Upper lobe of left lung (tissue), 6 donors: ENCODE measurements at regions not wholly inside any gene's neighbourhood (a gene's known extent, or its start where the extent isn't known, plus 50 kb on each side); places are given as distances from the start of the nearest gene placed in this dataset.

Source experiments
- ATAC-seq, 2 donors: fragments of 200-7000 bp; cut with Tn5 transposase; one replicate each; pipeline ENCODE4 v1.9.1; 2022; ENCODE audit warnings: mild to moderate bottlenecking in 2 of 2, moderate library complexity in 2 of 2; ENCODE audit not compliant: low FRiP score in 2 of 2
- DNase-seq, 2 donors: peaks; one replicate each; pipeline ENCODE4 v3.0.0-alpha.2; 2019 to 2020
- H3K27ac ChIP-seq, 4 donors: fragments of 200-600 bp; sonication (generic); one replicate each; pipeline ENCODE4 v1.5.1; 2016 to 2019
- H3K27me3 ChIP-seq, 4 donors: fragments of 200-600 bp; sonication (generic); one replicate each; pipeline ENCODE4 v1.5.1; 2017 to 2019
- H3K36me3 ChIP-seq, 4 donors: fragments of 200-600 bp; sonication (generic); one replicate each; pipeline ENCODE4 v1.5.1; 2016 to 2019
- H3K4me1 ChIP-seq, 4 donors: fragments of 200-600 bp; sonication (generic); one replicate each; pipeline ENCODE4 v1.5.1; 2018 to 2019
- H3K4me3 ChIP-seq, 4 donors: fragments of 200-600 bp; sonication (generic); one replicate each; pipeline ENCODE4 v1.5.1; 2017 to 2019; ENCODE audit warnings: mild to moderate bottlenecking in 2 of 4, moderate library complexity in 1 of 4
- H3K9me3 ChIP-seq, 4 donors: fragments of 200-600 bp; sonication (generic); one replicate each; pipeline ENCODE4 v1.5.1; 2018 to 2019
- CTCF ChIP-seq, 6 experiments: fragments of 450-650 bp in 4 of 6; fragments of 200-600 bp in 2 of 6; sonication (generic) in 2 of 6; IDR thresholded peaks; one replicate each; pipeline ENCODE4 v1.5.1; 2016 to 2019; ENCODE audit warnings: antibody characterized with exemption in 6 of 6
- EP300 ChIP-seq, 4 donors: sonication (generic); formaldehyde crosslinking; IDR thresholded peaks; one replicate each; pipeline ENCODE4 v1.5.1; 2017; ENCODE audit warnings: antibody characterized with exemption in 4 of 4, control low read depth in 2 of 4
- POLR2A ChIP-seq, 4 donors: fragments of 450-650 bp; IDR thresholded peaks; one replicate each; pipeline ENCODE4 v1.5.1; 2016 to 2017; ENCODE audit warnings: antibody characterized with exemption in 4 of 4, mild to moderate bottlenecking in 2 of 4
- POLR2AphosphoS5 ChIP-seq, 2 donors: sonication (generic); formaldehyde crosslinking; IDR thresholded peaks; one replicate each; pipeline ENCODE4 v1.5.1; 2017; ENCODE audit warnings: antibody characterized with exemption in 2 of 2
- WGBS, 2 donors: methylation state at CpG; one replicate each; pipeline ENCODE4 v1.1.5; 2017 to 2018; 5-methylcytosine and 5-hydroxymethylcytosine counted together
- donor health status: DM: no; HTN: no; CAD: no; lungs with moderate emphysema.
- donor health status: DM: no; HTN: yes; CAD: no; lungs with severe emphysema.

- DNase-seq = no peak
- H3K9me3 ChIP-seq = no peaks in the 10 kb centered on the region
- no peak overlapping the region for H3K4me3 ChIP-seq
- H3K27ac ChIP-seq = no peak overlapping the region
- no peaks in the 10 kb centered on the region for H3K36me3 ChIP-seq
- H3K27me3 ChIP-seq = no peaks in the 10 kb centered on the region
- WGBS, 2 donors = 62 to 70% methylated on average over 9 of the region's 9 CpGs
- ATAC-seq = no peak
- H3K4me1 ChIP-seq = no peaks in the 10 kb centered on the region
- TF ChIP-seq POLR2A (IDR thresholded peaks at IDR 0.05) (no peak), CTCF (IDR thresholded peaks at IDR 0.05) (no peak), EP300 (IDR thresholded peaks at IDR 0.05) (no peak), POLR2AphosphoS5 (IDR thresholded peaks at IDR 0.05) (no peak)
These were observed 1855.5 kb downstream of the MAT2B start for GRCh38 chr5:165360784-165361542.

- Histone ChIP-seq H3K4me1 (no peaks in the 10 kb centered on the region), H3K27me3 (no peaks in the 10 kb centered on the region), H3K9me3 (no peaks in the 10 kb centered on the region), H3K27ac (no peak overlapping the region), H3K36me3 (no peaks in the 10 kb centered on the region), H3K4me3 (no peak overlapping the region)
- ATAC-seq (no peak), DNase-seq (no peak)
- WGBS, 2 donors = 64 to 65% methylated on average over 4 of the region's 4 CpGs
- TF ChIP-seq POLR2A (IDR thresholded peaks at IDR 0.05) = no peak
- TF ChIP-seq EP300 (IDR thresholded peaks at IDR 0.05) = no peak
- no peak for TF ChIP-seq POLR2AphosphoS5 (IDR thresholded peaks at IDR 0.05)
- no peak for TF ChIP-seq CTCF (IDR thresholded peaks at IDR 0.05)
These were observed 1864.8 kb downstream of the MAT2B start for GRCh38 chr5:165370233-165370632.

- Histone ChIP-seq H3K4me1 (no peaks in the 10 kb centered on the region), H3K9me3 (no peaks in the 10 kb centered on the region), H3K27me3 (no peaks in the 10 kb centered on the region), H3K4me3 (no peak overlapping the region), H3K36me3 (no peaks in the 10 kb centered on the region), H3K27ac (no peak overlapping the region)
- WGBS, 2 donors = 67 to 86% methylated on average over 1 of the region's 1 CpG
- DNase-seq = no peak
- no peak for ATAC-seq
- TF ChIP-seq EP300 (IDR thresholded peaks at IDR 0.05) = no peak
- no peak for TF ChIP-seq POLR2A (IDR thresholded peaks at IDR 0.05)
- TF ChIP-seq POLR2AphosphoS5 (IDR thresholded peaks at IDR 0.05) = no peak
- TF ChIP-seq CTCF (IDR thresholded peaks at IDR 0.05) = no peak
These were observed 1865.4 kb downstream of the MAT2B start for GRCh38 chr5:165370794-165371193.

- Histone ChIP-seq H3K27ac (no peak overlapping the region), H3K27me3 (no peaks in the 10 kb centered on the region), H3K4me1 (no peaks in the 10 kb centered on the region), H3K9me3 (no peaks in the 10 kb centered on the region), H3K4me3 (no peak overlapping the region), H3K36me3 (no peaks in the 10 kb centered on the region)
- TF ChIP-seq CTCF (IDR thresholded peaks at IDR 0.05) (no peak), POLR2AphosphoS5 (IDR thresholded peaks at IDR 0.05) (no peak), POLR2A (IDR thresholded peaks at IDR 0.05) (no peak), EP300 (IDR thresholded peaks at IDR 0.05) (no peak)
- ATAC-seq (no peak), DNase-seq (no peak)
- 80 to 89% methylated on average over 2 of the region's 2 CpGs for WGBS, 2 donors
These were observed 1869.8 kb downstream of the MAT2B start for GRCh38 chr5:165375201-165375600.

GRCh38 chr5:165393839-165394238 lies 1888.4 kb downstream of the MAT2B start:
- no peak overlapping the region for H3K27ac ChIP-seq
- H3K27me3 ChIP-seq = no peaks in the 10 kb centered on the region
- DNase-seq (no peak), ATAC-seq (no peak)
- no peaks in the 10 kb centered on the region for H3K4me1 ChIP-seq
- H3K9me3 ChIP-seq = peaks cover 0 to 11% (median 3%) of the 10 kb centered on the region in 4 donors
- no peaks in the 10 kb centered on the region for H3K36me3 ChIP-seq
- no peak overlapping the region for H3K4me3 ChIP-seq
- 35 to 56% methylated on average over 2 of the region's 2 CpGs for WGBS, 2 donors
- no peak for TF ChIP-seq CTCF (IDR thresholded peaks at IDR 0.05)
- TF ChIP-seq POLR2A (IDR thresholded peaks at IDR 0.05) = no peak
- TF ChIP-seq POLR2AphosphoS5 (IDR thresholded peaks at IDR 0.05) = no peak
- no peak for TF ChIP-seq EP300 (IDR thresholded peaks at IDR 0.05)
